Nephron (organoid): ENCODE measurements at regions not wholly inside any gene's neighbourhood (a gene's known extent, or its start where the extent isn't known, plus 50 kb on each side); places are given as distances from the start of the nearest gene placed in this dataset.

ENCODE experiments used
- H3K27ac Mint-ChIP-seq, 3 experiments: 2 replicates each; pipeline ENCODE4 v1.8.0; 2020; ENCODE audit warnings: mixed read lengths in 3 of 3, mild to moderate bottlenecking in 2 of 3, moderate library complexity in 1 of 3
- H3K27me3 Mint-ChIP-seq: 2 replicates; pipeline ENCODE4 v1.8.0; 2021; ENCODE audit warnings: low read depth, mild to moderate bottlenecking, moderate library complexity, mixed read lengths
- H3K36me3 Mint-ChIP-seq: 2 replicates; pipeline ENCODE4 v1.8.0; 2020; ENCODE audit warnings: low read depth, mixed read lengths
- H3K4me1 Mint-ChIP-seq: 2 replicates; pipeline ENCODE4 v1.8.0; 2020; ENCODE audit warnings: mixed read lengths
- H3K4me3 Mint-ChIP-seq, 3 experiments: 2 replicates each; pipeline ENCODE4 v1.8.0; 2020; ENCODE audit warnings: mild to moderate bottlenecking in 3 of 3, mixed read lengths in 3 of 3, moderate library complexity in 2 of 3
- H3K9me3 Mint-ChIP-seq: 2 replicates; pipeline ENCODE4 v1.8.0; 2020; ENCODE audit warnings: mixed read lengths
- TF ChIP-seq, protein P1 (sequence below), 3 experiments: fragments of 200-600 bp; sonication (generic); IDR thresholded peaks; one replicate each; pipeline ENCODE4 v1.5.0; 2021; ENCODE audit warnings: antibody characterized with exemption in 3 of 3; ENCODE audit not compliant: unreplicated experiment in 3 of 3

DNA sequence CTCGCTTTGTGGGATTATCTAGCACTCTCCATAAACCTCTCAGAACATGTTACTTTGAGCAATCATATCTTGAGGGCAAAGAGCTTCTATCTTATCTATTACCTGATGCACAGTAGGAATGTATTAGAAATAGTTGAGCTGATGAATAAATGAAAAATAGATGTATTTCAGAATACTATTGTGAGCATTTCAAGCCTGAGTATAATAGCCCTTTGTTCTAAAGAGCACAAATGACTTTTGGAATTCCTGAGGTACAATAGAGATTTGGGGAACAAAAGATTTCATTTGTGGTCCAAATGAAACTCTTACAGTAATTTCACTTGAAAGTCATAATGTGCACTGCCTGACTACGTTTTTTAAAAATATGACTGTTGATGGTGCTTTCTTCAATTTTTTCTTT, 159.5 kb downstream of the UGT8 start:
- no peaks in the 10 kb centered on the region for H3K9me3 Mint-ChIP-seq
- H3K4me3 Mint-ChIP-seq = no peak overlapping the region
- H3K27me3 Mint-ChIP-seq = no peaks in the 10 kb centered on the region
- TF ChIP-seq, protein P1, sequence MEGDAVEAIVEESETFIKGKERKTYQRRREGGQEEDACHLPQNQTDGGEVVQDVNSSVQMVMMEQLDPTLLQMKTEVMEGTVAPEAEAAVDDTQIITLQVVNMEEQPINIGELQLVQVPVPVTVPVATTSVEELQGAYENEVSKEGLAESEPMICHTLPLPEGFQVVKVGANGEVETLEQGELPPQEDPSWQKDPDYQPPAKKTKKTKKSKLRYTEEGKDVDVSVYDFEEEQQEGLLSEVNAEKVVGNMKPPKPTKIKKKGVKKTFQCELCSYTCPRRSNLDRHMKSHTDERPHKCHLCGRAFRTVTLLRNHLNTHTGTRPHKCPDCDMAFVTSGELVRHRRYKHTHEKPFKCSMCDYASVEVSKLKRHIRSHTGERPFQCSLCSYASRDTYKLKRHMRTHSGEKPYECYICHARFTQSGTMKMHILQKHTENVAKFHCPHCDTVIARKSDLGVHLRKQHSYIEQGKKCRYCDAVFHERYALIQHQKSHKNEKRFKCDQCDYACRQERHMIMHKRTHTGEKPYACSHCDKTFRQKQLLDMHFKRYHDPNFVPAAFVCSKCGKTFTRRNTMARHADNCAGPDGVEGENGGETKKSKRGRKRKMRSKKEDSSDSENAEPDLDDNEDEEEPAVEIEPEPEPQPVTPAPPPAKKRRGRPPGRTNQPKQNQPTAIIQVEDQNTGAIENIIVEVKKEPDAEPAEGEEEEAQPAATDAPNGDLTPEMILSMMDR (IDR thresholded peaks at IDR 0.05; ENCODE audit: unreplicated experiment in 3 of 3) = no peak
- no peak overlapping the region for H3K27ac Mint-ChIP-seq
- H3K36me3 Mint-ChIP-seq = no peaks in the 10 kb centered on the region
- H3K4me1 Mint-ChIP-seq = peaks cover 5% of the 10 kb centered on the region

DNA sequence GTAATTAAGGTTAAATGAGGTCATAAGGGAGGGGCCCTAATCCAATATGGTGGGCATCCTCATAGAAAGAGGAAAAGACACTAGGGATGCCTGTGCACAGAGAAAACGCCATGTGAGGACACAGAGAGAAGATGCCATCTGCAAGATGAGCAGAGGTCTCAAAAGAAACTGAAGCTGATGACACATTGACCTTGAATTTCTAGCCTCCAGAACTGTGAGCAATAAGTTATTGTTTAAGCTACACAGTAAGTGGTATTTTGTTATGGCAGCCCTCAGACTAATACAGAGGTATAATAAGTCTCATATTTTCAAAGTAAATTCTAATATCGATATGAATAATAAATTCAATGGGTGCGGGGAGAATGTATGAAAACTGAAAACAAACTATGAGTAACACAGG, 169.9 kb downstream of the UGT8 start:
- Mint-ChIP-seq H3K27ac (no peak overlapping the region), H3K27me3 (no peaks in the 10 kb centered on the region), H3K4me3 (no peak overlapping the region), H3K36me3 (no peaks in the 10 kb centered on the region), H3K9me3 (no peaks in the 10 kb centered on the region), H3K4me1 (no peaks in the 10 kb centered on the region)
- TF ChIP-seq, protein P1 (IDR thresholded peaks at IDR 0.05; ENCODE audit: unreplicated experiment in 3 of 3) = no peak

DNA sequence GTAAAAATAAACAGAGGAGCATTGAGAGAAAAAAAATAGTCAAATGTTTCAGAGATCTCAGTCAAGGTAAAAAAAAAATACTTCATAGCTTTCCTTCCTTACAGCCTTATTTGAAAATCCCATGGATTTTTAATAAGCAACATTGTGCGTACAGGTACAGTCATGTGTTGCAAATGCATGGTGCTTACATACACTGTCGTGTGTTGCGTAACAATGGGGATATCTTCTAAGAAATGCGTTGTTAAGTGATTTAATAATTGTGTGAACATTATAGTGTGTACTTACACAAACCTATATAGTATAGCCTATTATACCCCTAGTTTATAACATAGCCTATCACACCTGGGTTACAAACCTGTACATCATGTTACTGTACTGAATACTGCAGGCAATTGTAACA, 172.0 kb downstream of the UGT8 start:
- H3K27me3 Mint-ChIP-seq = no peaks in the 10 kb centered on the region
- H3K27ac Mint-ChIP-seq = no peak overlapping the region
- H3K36me3 Mint-ChIP-seq = no peaks in the 10 kb centered on the region
- TF ChIP-seq, protein P1 (IDR thresholded peaks at IDR 0.05; ENCODE audit: unreplicated experiment in 3 of 3) = no peak
- H3K4me1 Mint-ChIP-seq = no peaks in the 10 kb centered on the region
- no peaks in the 10 kb centered on the region for H3K9me3 Mint-ChIP-seq
- H3K4me3 Mint-ChIP-seq = no peak overlapping the region

DNA sequence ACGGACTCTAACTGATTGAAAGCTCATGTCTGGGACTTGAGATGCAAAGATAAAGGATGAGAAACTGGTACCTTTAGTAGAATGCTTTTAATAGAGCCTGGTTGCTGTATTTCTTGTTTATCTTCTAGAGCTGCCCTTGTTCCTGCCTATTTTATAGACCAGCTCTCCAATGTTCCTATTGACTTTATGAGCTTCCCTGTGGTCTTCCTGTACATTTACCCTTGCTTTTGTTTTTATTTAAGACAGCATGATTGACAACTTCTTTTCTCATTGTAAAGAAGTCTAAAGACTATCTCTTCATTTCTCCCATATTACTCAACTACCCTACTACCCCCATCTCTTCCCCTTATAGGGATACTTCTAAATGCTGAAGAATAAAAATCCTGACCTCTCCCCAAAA, 174.7 kb downstream of the UGT8 start:
- Mint-ChIP-seq H3K27ac (no peak overlapping the region), H3K4me1 (no peaks in the 10 kb centered on the region), H3K4me3 (no peak overlapping the region), H3K36me3 (no peaks in the 10 kb centered on the region), H3K27me3 (no peaks in the 10 kb centered on the region), H3K9me3 (peaks cover 3% of the 10 kb centered on the region)
- TF ChIP-seq, protein P1 (IDR thresholded peaks at IDR 0.05; ENCODE audit: unreplicated experiment in 3 of 3) = no peak
